H1 (cell line): ENCODE measurements at regions not wholly inside any gene's neighbourhood (a gene's known extent, or its start where the extent isn't known, plus 50 kb on each side); places are given as distances from the start of the nearest gene placed in this dataset.

ENCODE experiments used
- CTCF ChIA-PET: fragments of 300-600 bp; sonication (Branson Sonifier 250); formaldehyde crosslinking; loops from one replicate; lab custom pipeline; 2021; ENCODE audit not compliant: partially characterized antibody; lab: Charles Lee
- POLR2A ChIA-PET: fragments of 300-600 bp; sonication (Branson Sonifier 250); formaldehyde crosslinking; loops from one replicate; lab custom pipeline; 2021; ENCODE audit warnings: inconsistent platforms; ENCODE audit not compliant: partially characterized antibody; lab: Charles Lee
- DNase-seq, 2 experiments: peaks; one replicate each; pipeline versions ENCODE4 v3.0.0 to v3.0.0-alpha.2; 2010 to 2022; ENCODE audit warnings: low spot score in 2 of 2, low read depth in 1 of 2, mixed read lengths in 1 of 2
- FAIRE-seq: peaks from 2 replicates; lab custom pipeline; 2011; peaks lifted over from hg19 to GRCh38; lab: Jason Lieb, UNC
- H2AFZ ChIP-seq: 2 replicates; pipeline ENCODE4 v1.8.1; 2012; ENCODE audit warnings: low read length, inconsistent platforms
- H2AK5ac ChIP-seq: 2 replicates; pipeline ENCODE4 v1.6.1; 2013; ENCODE audit warnings: low read depth, low read length
- H2BK120ac ChIP-seq: replicated peaks from 2 replicates; pipeline ENCODE3; 2013; ENCODE audit warnings: low read depth, low read length, inconsistent platforms
- H2BK12ac ChIP-seq: 2 replicates; pipeline ENCODE4 v1.6.1; 2013; ENCODE audit warnings: low read depth, low read length
- H2BK15ac ChIP-seq: 2 replicates; pipeline ENCODE4 v1.6.1; 2013; ENCODE audit warnings: low read length
- H2BK20ac ChIP-seq: 2 replicates; pipeline ENCODE4 v1.6.1; 2013; ENCODE audit warnings: low read length
- H2BK5ac ChIP-seq: 2 replicates; pipeline ENCODE4 v1.6.1; 2013; ENCODE audit warnings: low read depth, low read length
- H3K14ac ChIP-seq: 2 replicates; pipeline ENCODE4 v1.6.1; 2013; ENCODE audit warnings: inconsistent platforms; ENCODE audit not compliant: insufficient read length
- H3K18ac ChIP-seq: 2 replicates; pipeline ENCODE4 v1.6.1; 2013; ENCODE audit warnings: low read length; ENCODE audit errors: extremely low read depth
- H3K23ac ChIP-seq: 2 replicates; pipeline ENCODE4 v1.6.1; 2013; ENCODE audit warnings: inconsistent platforms; ENCODE audit not compliant: insufficient read length
- H3K23me2 ChIP-seq: 2 replicates; pipeline ENCODE4 v1.6.1; 2013; ENCODE audit warnings: low read depth, low read length
- H3K27ac ChIP-seq: 2 replicates; pipeline ENCODE4 v1.6.1; 2011; ENCODE audit warnings: low read depth, low read length, inconsistent platforms
- H3K27me3 ChIP-seq, 4 experiments: replicated peaks in 1 of 4; 1 replicate in 1 of 4; 2 replicates in 3 of 4; pipeline versions ENCODE4 v1.6.1 to v1.8.1; 2011 to 2013; ENCODE audit warnings: low read length in 3 of 4, mild to moderate bottlenecking in 3 of 4, inconsistent platforms in 2 of 4, mixed read lengths in 2 of 4, moderate library complexity in 1 of 4; ENCODE audit not compliant: control insufficient read depth in 3 of 4, insufficient read depth in 3 of 4; ENCODE audit errors: extremely low read depth in 1 of 4
- H3K36me3 ChIP-seq, 4 experiments: 2 replicates each; pipeline versions ENCODE4 v1.6.1 to v1.8.1; 2011 to 2013; ENCODE audit warnings: mild to moderate bottlenecking in 4 of 4, low read length in 3 of 4, moderate library complexity in 2 of 4, control low read depth in 1 of 4, inconsistent platforms in 1 of 4; ENCODE audit not compliant: insufficient read depth in 4 of 4, control insufficient read depth in 2 of 4
- H3K4ac ChIP-seq: replicated peaks from 2 replicates; pipeline ENCODE3; 2013; ENCODE audit warnings: low read length, low read depth, mixed read lengths, inconsistent platforms; ENCODE audit not compliant: insufficient read length
- H3K4me1 ChIP-seq, 4 experiments: replicated peaks in 1 of 4; 1 replicate in 1 of 4; 2 replicates in 3 of 4; pipeline versions ENCODE4 v1.6.1 to v1.8.1; 2011 to 2013; ENCODE audit warnings: low read length in 3 of 4, inconsistent platforms in 2 of 4, mixed read lengths in 1 of 4; ENCODE audit not compliant: insufficient read depth in 4 of 4, control insufficient read depth in 3 of 4
- H3K4me2 ChIP-seq, 2 experiments: 2 replicates each; pipeline versions ENCODE4 v1.6.1 to v1.8.1; 2011 to 2013; ENCODE audit warnings: low read depth in 2 of 2, low read length in 2 of 2, control low read depth in 1 of 2, inconsistent platforms in 1 of 2, mild to moderate bottlenecking in 1 of 2; ENCODE audit not compliant: insufficient read depth in 1 of 2
- H3K4me3 ChIP-seq, 4 experiments: fragments of 200-600, 300-600 bp in 1 of 4; sonication (generic), shearing (Covaris generic), sonication (Bioruptor Twin) in 1 of 4; 2 replicates each; pipeline versions ENCODE4 v1.5.1 to v1.8.1; 2011 to 2016; ENCODE audit warnings: low read length in 4 of 4, low read depth in 3 of 4, control low read depth in 2 of 4, inconsistent platforms in 2 of 4, mild to moderate bottlenecking in 2 of 4, mixed read lengths in 1 of 4, moderate library complexity in 1 of 4; ENCODE audit not compliant: insufficient read depth in 2 of 4; ENCODE audit errors: extremely low read depth in 1 of 4
- H3K56ac ChIP-seq: replicated peaks from 2 replicates; pipeline ENCODE3; 2013; ENCODE audit warnings: low read depth, mild to moderate bottlenecking, mixed read lengths, low read length, inconsistent platforms; ENCODE audit not compliant: insufficient read length
- H3K79me1 ChIP-seq: 2 replicates; pipeline ENCODE4 v1.6.1; 2013; ENCODE audit warnings: low read depth, low read length, control low read depth
- H3K79me2 ChIP-seq, 2 experiments: 2 replicates each; pipeline versions ENCODE4 v1.6.1 to v1.8.1; 2012 to 2013; ENCODE audit warnings: low read length in 2 of 2, mild to moderate bottlenecking in 2 of 2, inconsistent platforms in 1 of 2; ENCODE audit not compliant: insufficient read depth in 2 of 2, control insufficient read depth in 1 of 2
- H3K9ac ChIP-seq, 4 experiments: replicated peaks in 1 of 4; 1 replicate in 1 of 4; 2 replicates in 3 of 4; pipeline versions ENCODE4 v1.6.1 to v1.8.1; 2011 to 2013; ENCODE audit warnings: low read depth in 3 of 4, low read length in 3 of 4, control low read depth in 2 of 4, mild to moderate bottlenecking in 2 of 4, moderate library complexity in 2 of 4, inconsistent platforms in 1 of 4; ENCODE audit errors: extremely low read depth in 1 of 4
- H3K9me3 ChIP-seq, 2 experiments: 2 replicates each; pipeline versions ENCODE4 v1.6.1 to v1.8.1; 2012 to 2013; ENCODE audit warnings: mild to moderate bottlenecking in 2 of 2, moderate library complexity in 2 of 2, control low read depth in 1 of 2, inconsistent platforms in 1 of 2, low read depth in 1 of 2, low read length in 1 of 2, mixed read lengths in 1 of 2; ENCODE audit not compliant: insufficient read depth in 2 of 2
- H4K20me1 ChIP-seq, 2 experiments: replicated peaks in 1 of 2; 2 replicates each; pipeline versions ENCODE3 to v1.8.1; 2011 to 2013; ENCODE audit warnings: inconsistent platforms in 2 of 2, low read length in 2 of 2, mild to moderate bottlenecking in 1 of 2; ENCODE audit not compliant: insufficient read depth in 2 of 2, control insufficient read depth in 1 of 2
- H4K5ac ChIP-seq: 2 replicates; pipeline ENCODE4 v1.6.1; 2013; ENCODE audit warnings: low read length, low read depth, mixed read lengths, inconsistent platforms; ENCODE audit not compliant: insufficient read length
- H4K8ac ChIP-seq: 2 replicates; pipeline ENCODE4 v1.8.0; 2013; ENCODE audit warnings: mild to moderate bottlenecking, moderate library complexity, low read length, inconsistent platforms; ENCODE audit not compliant: insufficient read depth; ENCODE audit errors: extremely low read depth
- H4K91ac ChIP-seq: replicated peaks from 2 replicates; pipeline ENCODE3; 2013; ENCODE audit warnings: low read length, mixed read lengths, inconsistent platforms; ENCODE audit not compliant: insufficient read length
- ATF2 ChIP-seq: IDR thresholded peaks from 2 replicates; pipeline ENCODE4 v1.6.1; 2012; ENCODE audit warnings: low read length, inconsistent platforms
- FOSL1 ChIP-seq: IDR thresholded peaks from 2 replicates; pipeline ENCODE4 v1.6.1; 2011; ENCODE audit warnings: mild to moderate bottlenecking, low read depth, low read length, moderate library complexity; ENCODE audit not compliant: insufficient read depth
- GTF2F1 ChIP-seq: IDR thresholded peaks from 2 replicates; pipeline ENCODE4 v1.6.1; 2012; ENCODE audit warnings: low read depth, low read length, improper control_type of control experiment, borderline replicate concordance
- POLR2A ChIP-seq, 2 experiments: IDR thresholded peaks; 1 replicate in 1 of 2; 2 replicates in 1 of 2; pipeline ENCODE4 v1.6.1; 2011; ENCODE audit warnings: low read depth in 2 of 2, low read length in 2 of 2, mild to moderate bottlenecking in 2 of 2; ENCODE audit errors: control extremely low read depth in 1 of 2
- POU5F1 ChIP-seq: IDR thresholded peaks from 2 replicates; pipeline ENCODE4 v1.6.1; 2011; ENCODE audit warnings: low read depth, mild to moderate bottlenecking, low read length, moderate library complexity
- RAD21 ChIP-seq, 2 experiments: IDR thresholded peaks in 1 of 2; conservative IDR thresholded peaks in 1 of 2; 2 replicates each; pipeline ENCODE4 v1.6.1; 2011; ENCODE audit warnings: low read depth in 2 of 2, low read length in 2 of 2, improper control_type of control experiment in 1 of 2, inconsistent platforms in 1 of 2, mild to moderate bottlenecking in 1 of 2, moderate library complexity in 1 of 2
- RFX5 ChIP-seq: IDR thresholded peaks from 2 replicates; pipeline ENCODE4 v1.6.1; 2011; ENCODE audit warnings: low read depth, low read length, improper control_type of control experiment, borderline replicate concordance
- RNF2 ChIP-seq: fragments of 200-900, 300-1000 bp; sonication (generic); IDR thresholded peaks from 2 replicates; pipeline ENCODE4 v1.7.1; 2016; ENCODE audit warnings: borderline replicate concordance, low read depth, mild to moderate bottlenecking, antibody characterized with exemption, low read length; ENCODE audit not compliant: poor library complexity, severe bottlenecking; ENCODE audit errors: missing control alignments
- SAP30 ChIP-seq: fragments of 300-600 bp; sonication (generic); IDR thresholded peaks from 2 replicates; pipeline ENCODE4 v1.7.1; 2012; ENCODE audit warnings: low read length, moderate library complexity, mild to moderate bottlenecking, inconsistent platforms; ENCODE audit not compliant: insufficient read depth, insufficient replicate concordance
- SP2 ChIP-seq: IDR thresholded peaks from 2 replicates; pipeline ENCODE4 v1.6.1; 2012; ENCODE audit warnings: mild to moderate bottlenecking, low read length, inconsistent platforms
- SP4 ChIP-seq: IDR thresholded peaks from 2 replicates; pipeline ENCODE4 v1.6.1; 2012; ENCODE audit warnings: low read length, inconsistent platforms
- SUZ12 ChIP-seq: fragments of 200-600 bp; sonication (generic); IDR thresholded peaks from 2 replicates; pipeline ENCODE4 v1.6.1; 2012; ENCODE audit warnings: mild to moderate bottlenecking, inconsistent platforms, low read length, moderate library complexity, mixed read lengths
- TCF12 ChIP-seq: IDR thresholded peaks from 2 replicates; pipeline ENCODE4 v1.6.1; 2011; ENCODE audit warnings: low read depth, mild to moderate bottlenecking, low read length
- WGBS, 2 experiments: shearing (Covaris generic) in 1 of 2; methylation state at CpG; one replicate each; pipeline versions ENCODE4 v1.1.6 to v1.1.7; 2013 to 2015; ENCODE audit warnings: low lambda C conversion rate in 2 of 2, mixed read lengths in 2 of 2, inconsistent platforms in 1 of 2, low coverage in 1 of 2, missing lambda C conversion rate in 1 of 2; ENCODE audit not compliant: insufficient replicate concordance in 2 of 2, insufficient coverage in 1 of 2, insufficient read length in 1 of 2; ENCODE audit errors: extremely low coverage in 1 of 2, missing lambda C conversion rate in 1 of 2; 5-methylcytosine and 5-hydroxymethylcytosine counted together

- no peaks in the 10 kb centered on the region for H4K20me1 ChIP-seq
- H3K27me3 ChIP-seq, result no peaks in the 10 kb centered on the region
- no peak overlapping the region for H4K5ac ChIP-seq
- no peaks in the 10 kb centered on the region for H3K79me2 ChIP-seq
- no peaks in the 10 kb centered on the region for H3K36me3 ChIP-seq
- H2AK5ac ChIP-seq, result no peak overlapping the region
- H4K8ac ChIP-seq, result no peak overlapping the region; the same call in 1 of the 2 replicates
- no peak overlapping the region for H2BK20ac ChIP-seq
- no peak overlapping the region for H4K91ac ChIP-seq
- H3K4me3 ChIP-seq, result no peak overlapping the region
- DNase-seq (no peak), FAIRE-seq (no peak)
- peaks cover 1% of the 10 kb centered on the region; the same call in 1 of the 2 replicates for H3K23me2 ChIP-seq
- no peaks in the 10 kb centered on the region for H3K4me1 ChIP-seq
- H3K23ac ChIP-seq, result no peak overlapping the region
- H3K9me3 ChIP-seq, result no peaks in the 10 kb centered on the region
- H2BK12ac ChIP-seq, result peak overlapping the region; percentile 71; the same call in 1 of the 2 replicates
- POLR2A ChIA-PET, result no interaction called here
- CTCF ChIA-PET, result interaction anchor here (1.1 kb wide), 1 partner anchor 219 kb away, joined by 3 read pairs; no protein-coding TSS in a partner anchor
- H2BK120ac ChIP-seq, result no peak overlapping the region
- no peak overlapping the region for H3K14ac ChIP-seq
- H3K27ac ChIP-seq, result no peak overlapping the region
- no peak overlapping the region for H3K56ac ChIP-seq
- H2BK15ac ChIP-seq, result no peak overlapping the region
- WGBS, 2 experiments, result 91% methylated on average over 2 of the region's 2 CpGs; no CpG with 5 or more reads in 1 of the 2 experiments
- no peak overlapping the region for H3K4ac ChIP-seq
- H3K4me2 ChIP-seq, result no peak overlapping the region
- H2AFZ ChIP-seq, result no peak overlapping the region
- no peak overlapping the region for H3K18ac ChIP-seq
- H3K79me1 ChIP-seq, result no peaks in the 10 kb centered on the region
- H2BK5ac ChIP-seq, result no peak overlapping the region
- no peak overlapping the region for H3K9ac ChIP-seq
- TF ChIP-seq SUZ12 (no peak), ATF2 (no peak), TCF12 (no peak), POLR2A (IDR thresholded peaks at IDR 0.05; ENCODE audit: control extremely low read depth in 1 of 2, low read depth in 2 of 2, low read length in 2 of 2) (no peak), POU5F1 (no peak), RNF2 (no peak), RFX5 (no peak), RAD21 (IDR thresholded peaks at IDR 0.05 in 1 of 2, conservative IDR thresholded peaks at IDR 0.05 in 1 of 2; ENCODE audit: low read depth in 2 of 2, low read length in 2 of 2) (no peak), FOSL1 (no peak), SP4 (no peak), GTF2F1 (no peak), SP2 (no peak), SAP30 (no peak)
These were observed 269.2 kb upstream of the SALL1 start for GRCh38 chr16:51420247-51420646.
